Activated CD8-positive, alpha-beta memory T cell treated with anti-CD3 and anti-CD28 coated beads, Interleukin-2, amount 50 U/mL, for 1 hour (primary cell): ENCODE measurements at regions not wholly inside any gene's neighbourhood (a gene's known extent, or its start where the extent isn't known, plus 50 kb on each side); places are given as distances from the start of the nearest gene placed in this dataset.

Experiments
- DNase-seq: peaks from one replicate; pipeline ENCODE4 v3.0.0-alpha.2; 2020; ENCODE audit errors: extremely low read depth

DNA sequence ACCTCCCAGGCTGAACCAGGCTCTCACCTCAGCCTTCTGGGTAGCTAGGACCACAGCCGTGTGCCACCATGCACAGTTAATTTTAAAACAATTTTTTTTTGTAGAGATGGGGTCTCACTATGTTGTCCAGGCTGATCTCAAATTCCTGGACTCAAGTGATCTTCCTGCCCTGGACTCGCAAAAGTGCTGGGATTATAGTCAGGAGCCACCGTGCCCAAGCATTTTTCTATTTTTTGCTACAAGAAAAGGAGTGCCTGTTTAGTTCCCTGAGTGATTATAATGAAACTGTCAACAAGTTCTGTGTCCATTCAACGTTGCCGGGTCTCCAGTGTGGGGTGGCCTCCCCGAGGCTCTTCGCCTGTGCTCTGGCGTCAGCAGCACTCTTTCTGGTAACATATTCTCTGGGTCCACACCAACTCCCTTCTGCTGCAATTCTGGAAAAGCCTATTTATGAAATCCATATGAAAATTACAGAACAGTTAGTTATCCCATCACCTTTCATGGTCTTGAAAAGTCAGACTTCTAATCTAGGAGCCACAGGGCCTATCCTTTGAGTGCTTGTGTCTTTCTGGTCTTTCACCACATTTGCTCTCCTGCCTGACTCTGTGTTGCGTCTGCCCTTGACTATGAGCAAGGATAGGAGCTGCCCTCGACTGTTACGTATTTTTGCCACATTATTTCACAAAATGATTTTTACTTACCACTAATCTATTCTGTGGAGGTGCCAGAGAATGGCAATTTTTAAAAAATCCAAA lies 172.7 kb downstream of the SOCS6 start:
- DNase-seq, result no peak

DNA sequence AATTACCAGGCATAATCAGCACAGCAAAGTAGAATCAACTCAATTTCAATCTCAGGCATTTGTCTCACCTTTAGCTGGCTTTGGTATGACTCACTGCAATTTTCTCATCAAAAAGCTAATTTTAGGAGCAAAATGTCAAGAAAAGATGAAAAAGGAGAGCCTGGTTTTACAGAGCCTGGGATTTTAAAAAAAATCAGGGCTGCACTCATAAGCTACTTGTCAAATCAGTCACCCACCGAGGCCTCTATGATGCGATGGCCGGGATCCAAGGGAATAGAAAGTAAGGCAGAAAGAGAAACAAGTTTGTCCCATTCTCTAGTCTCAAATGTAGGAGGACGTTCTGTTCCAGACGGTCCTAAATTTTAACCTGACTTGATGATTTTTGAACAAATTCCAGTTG lies 170.9 kb downstream of the SOCS6 start:
- no peak for DNase-seq

DNA sequence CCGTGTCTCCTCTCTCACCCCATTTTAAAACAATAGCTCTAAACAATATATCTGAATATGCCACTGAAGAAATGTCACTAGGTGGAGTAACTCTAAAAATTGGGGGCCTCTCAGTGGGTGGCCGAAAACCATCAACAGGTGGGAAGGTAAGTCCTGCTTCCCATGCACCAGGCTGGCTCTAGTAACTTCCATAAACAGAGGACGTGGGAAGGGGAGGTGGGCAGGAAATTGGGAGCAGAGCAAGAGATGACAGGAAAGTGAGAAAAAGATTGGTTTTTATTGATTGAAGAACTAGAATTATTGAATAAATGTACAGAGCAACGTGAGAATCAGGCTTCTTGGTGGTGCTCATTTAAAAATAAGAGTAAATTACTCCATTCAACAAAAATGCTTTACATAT lies 170.4 kb downstream of the SOCS6 start:
- no peak for DNase-seq

DNA sequence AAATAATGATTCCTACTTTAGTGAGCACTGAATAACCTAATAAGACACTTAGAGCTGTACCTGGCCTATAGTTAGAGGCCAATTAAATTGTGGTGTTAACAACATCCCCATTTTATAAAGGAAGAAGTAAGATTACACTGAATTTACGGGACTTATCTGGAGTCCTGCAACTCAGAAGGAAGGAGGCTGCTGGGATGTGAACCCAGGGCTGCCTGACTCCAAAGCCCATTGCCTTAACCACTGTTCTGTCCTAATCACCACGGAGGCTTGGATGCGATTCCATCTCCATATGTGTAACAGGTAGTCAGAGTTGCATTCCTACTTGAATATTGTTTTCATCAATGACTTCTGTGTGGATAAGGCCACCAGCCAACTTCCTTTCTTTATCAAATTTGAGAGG lies 168.9 kb downstream of the SOCS6 start:
- no peak for DNase-seq

DNA sequence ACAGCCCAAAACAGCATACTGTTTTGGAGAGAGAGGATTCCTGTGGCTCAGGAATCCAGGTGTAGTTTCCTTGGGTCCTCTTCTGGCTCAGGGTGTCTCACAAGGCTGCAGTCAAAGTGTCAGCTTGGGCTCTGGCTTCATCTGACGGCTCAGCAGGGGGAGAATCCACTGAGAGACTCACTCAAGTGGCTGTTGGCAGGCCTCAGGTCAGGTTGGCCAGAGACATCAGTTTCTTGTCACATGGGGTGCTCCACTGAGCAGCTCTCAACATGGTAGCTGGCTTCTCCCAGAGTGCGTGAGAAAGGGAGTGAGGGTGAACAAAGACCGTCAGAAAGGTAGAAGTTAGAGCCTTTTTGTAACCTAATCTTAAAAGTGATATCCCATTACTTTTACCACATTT lies 168.4 kb downstream of the SOCS6 start:
- no peak for DNase-seq

DNA sequence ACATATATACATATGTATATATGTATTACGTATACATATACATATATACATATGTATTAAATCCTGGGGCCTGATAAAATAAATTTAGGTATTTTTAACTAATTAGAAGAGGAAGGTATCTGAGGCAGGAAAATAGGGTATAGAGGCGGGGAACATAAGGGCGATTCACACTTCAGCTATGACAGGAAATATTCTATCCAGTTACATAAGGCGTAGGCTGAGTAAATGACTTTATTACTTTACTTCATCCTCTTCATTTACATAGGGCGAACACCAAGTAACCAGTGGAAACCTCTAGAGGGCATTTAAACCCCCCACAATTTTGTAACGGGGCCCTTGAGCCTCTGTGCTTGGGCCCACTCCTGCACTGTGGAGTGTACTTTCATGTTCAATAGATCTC lies 167.5 kb downstream of the SOCS6 start:
- no peak for DNase-seq

DNA sequence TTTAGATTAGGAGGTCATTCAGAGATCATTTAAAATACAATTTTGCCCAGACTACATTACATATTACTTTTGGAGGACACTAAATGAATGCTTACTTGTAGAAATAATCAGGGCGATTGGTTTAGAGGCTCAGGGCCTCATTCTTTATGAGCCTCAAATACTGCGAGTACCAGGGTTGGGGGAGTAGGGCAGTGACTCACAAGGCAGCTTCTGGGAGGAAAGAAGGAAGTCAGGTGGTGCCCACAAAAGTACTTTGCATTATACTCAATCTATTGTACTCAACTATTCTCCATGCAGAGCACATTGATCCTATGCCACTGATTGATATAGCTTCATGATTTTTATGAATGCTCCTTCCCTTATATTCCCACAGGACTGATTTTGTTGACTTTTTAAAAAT lies 166.9 kb downstream of the SOCS6 start:
- no peak for DNase-seq

DNA sequence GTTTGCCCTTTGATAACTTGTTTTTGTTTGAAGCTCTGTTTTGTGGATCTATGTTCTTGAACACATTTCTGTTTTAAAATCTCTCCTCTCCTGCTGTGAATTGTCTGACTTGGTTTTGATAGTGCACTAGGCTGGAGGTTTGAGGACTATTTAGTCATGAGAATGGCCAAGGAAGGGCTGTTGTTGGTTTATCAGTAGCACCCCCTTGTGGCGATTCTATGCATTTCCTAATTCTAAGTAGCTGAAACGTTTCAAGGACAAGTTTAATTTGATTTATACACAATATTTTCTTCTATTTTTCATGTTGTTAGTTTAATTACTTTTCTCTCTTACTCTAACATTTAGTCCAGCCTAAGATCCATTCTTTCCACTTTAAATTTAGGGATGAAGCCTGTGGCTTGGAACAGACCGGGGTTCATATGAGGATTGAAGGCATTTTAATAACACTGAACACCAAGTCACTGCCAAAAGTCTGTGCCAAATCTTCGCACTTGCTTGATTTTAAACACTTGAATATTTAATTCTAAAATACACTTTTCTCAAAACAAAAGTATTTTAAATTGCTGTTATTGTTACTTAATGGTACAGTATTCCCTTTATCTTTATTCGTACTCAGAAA lies 166.0 kb downstream of the SOCS6 start:
- no peak for DNase-seq

DNA sequence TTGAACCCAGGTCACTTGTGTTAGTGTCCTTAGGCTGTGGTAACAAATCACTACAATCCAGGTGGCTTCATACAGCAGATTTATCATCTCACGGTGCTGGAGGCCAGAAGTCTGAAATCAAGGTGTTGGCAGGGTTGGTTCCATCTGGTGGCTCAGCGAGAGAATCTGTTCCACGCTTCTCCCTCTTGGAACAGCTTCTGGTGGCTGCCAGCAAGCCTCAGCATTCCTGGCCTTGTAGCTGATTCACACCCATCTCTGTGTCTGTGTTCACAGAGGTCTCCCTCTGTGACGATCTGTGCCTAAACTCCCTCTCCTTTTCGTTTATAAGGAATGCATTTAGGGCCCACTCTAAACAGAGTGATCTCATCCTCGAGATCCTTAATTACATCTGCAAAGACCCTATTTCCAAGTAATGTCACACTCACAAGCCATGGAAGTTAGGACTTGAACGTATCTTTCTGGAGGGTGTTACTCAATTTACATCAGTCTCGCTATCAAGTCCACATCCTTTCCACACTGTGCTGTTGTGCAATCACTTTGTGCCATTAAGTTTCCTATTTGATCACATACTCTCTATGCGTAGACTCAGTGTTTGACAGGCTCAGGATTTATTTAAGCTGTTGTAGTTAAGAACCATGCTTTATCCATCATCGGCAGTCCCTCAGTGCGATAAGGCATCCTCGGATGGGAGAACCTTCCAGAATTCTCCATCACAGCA lies 164.4 kb downstream of the SOCS6 start:
- no peak for DNase-seq

DNA sequence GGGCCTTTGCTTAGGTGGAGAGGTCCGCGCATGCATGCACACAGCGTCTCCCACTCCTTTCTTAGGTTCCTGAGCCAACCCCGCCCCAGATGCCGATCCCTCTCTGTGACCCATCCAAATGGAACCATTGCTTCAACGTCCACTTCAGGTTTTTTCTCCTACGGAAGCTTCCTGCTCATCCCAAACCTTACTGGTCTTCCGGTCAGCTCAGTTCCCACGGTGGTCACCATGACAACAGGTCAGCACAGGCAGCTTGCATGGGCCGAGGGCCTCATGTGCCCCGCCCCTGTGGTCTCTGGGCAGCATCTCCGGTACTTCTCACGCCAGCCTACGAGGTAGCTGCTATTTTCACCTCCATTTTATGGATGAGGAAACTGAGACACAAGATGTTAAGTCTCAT lies 163.7 kb downstream of the SOCS6 start:
- DNase-seq, result no peak

DNA sequence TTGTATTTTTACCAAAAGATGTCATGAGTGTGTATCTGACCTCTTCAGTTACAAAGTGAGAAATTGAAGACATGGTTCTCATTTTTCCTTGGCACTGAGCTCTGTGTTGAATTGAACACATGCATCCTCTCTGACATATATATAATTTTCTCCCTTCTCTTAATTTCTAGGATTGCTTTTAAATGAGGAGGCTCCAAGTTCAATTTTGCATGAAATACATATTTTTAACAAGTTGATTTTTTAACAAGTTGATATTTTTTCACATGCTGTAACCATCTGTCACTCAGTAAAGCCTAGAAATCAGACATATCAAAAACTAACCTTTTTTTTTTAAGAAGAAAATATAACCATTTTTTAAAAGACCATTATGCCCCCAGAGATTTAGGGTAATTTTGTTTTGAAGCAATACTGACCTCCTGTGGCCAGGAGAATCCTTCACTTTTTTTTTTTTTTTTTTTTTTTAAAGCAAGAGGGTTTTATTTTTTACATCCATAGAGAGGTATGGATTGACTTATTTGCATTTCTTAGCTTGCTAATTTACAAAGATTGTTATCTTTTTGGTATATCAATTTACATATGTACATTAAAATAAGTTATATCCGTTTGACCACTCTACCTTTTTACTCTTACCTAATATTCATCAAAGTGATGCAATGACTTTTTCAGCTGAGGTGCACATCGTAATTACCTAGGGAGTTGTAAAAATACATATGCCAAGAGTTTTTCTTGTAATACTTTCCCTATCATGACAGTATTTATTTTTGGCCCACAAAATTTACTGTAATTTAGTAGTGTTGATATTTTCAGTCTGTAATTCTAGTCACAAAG lies 161.8 kb downstream of the SOCS6 start:
- DNase-seq, result no peak

DNA sequence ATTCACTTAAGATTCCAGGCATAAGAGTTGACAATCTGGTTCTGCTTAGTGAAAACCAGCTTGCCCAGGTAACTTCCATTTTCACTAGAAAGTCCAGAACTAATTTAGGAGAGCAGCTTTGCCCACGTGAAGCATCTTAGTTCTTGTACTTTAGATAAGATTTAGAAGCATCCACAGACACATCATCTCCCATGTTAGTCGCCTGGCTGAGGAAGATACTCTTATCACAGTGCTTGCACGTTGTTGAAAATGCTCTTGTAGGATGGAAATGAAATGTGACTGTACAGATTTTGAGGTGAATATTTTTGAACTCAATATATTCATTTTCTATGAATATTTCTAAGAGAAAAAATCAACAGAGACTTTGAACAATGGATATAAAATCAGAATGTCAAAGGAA lies 159.7 kb downstream of the SOCS6 start:
- DNase-seq, result no peak

DNA sequence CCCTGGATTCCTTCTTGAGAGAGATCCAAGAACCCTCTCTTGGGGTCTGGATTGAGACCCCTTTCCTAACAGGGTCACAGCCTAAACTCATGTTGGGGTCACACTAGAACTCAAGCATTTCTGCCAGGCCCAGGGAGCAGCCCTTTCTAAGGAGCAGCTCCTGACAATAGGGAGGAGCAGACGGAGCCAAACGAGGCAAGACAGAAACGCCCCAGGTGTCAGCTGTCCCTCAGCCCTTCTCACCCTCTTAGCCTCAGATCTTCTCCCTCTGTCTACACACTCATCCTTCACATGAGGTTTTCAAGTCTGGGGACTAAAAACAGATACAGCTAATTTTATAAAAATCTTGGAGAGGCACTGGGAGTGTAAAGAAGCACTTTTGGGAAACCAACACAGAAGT lies 157.2 kb downstream of the SOCS6 start:
- DNase-seq, result no peak

DNA sequence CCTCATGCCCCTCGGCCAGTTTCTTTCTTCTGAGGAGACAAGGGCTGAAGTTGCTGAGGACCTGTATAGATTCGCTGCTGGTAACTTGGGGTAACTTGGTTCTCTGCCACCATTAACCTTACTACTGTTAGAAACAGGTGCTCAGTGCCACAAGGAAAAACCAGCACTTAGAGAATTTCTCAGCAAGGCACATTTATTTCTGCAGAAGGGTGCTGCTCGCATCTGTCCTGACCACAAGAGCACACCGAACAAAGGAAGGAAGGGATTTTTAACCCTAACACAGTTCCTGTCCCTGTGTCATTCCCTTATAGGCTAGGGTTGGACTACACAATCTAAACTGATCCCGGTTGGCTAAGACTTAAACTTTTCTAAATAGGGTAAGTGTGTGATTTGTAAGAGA lies 154.1 kb downstream of the SOCS6 start:
- DNase-seq, result no peak

DNA sequence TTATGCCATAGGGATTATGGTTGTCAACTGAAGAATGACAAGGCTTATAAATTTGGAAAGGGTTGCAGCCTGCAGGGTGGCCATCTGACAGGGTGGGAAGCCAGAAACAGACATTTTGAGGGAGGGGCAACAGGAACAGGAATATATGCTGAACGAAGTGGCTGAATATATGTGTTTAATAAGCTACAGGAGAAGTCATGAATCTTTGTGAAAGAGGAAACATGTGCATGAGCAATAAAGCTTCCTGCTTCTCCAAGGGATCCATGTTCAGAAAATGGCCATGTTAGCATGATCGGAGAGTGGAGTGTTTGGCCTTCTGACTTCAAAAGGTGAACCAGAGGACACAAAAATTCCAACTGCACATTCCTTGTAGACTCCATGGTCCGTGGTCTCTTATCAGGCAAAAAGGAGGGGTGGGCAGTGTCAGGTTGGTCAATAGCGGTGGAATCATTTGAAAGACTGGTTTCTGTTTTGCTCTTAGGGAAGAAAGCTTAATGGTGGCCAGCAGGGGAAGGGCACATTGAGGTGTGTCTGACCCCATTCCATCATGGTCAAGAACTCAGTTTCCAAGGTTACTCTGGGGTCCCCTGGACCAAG lies 144.1 kb downstream of the SOCS6 start:
- no peak for DNase-seq

DNA sequence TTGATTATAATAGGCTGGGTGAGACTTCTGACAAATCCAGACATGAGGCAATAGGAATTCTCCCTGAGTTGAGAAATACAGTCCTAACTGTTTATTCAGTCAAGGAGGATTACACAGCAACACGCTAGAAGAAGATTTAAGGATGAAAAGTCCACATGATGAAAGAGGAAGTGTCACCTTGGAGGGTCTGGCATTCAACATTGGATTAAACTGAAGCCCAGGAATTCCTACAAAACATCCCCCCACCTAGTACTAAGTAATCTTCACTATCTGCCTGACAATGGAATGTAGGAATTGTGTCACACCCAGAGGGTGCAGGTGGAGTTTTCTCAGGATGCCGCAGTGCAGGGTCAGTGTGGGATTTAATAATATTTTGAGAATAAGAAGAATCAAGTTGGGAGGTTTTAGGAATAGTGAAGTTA lies 142.4 kb downstream of the SOCS6 start:
- no peak for DNase-seq

DNA sequence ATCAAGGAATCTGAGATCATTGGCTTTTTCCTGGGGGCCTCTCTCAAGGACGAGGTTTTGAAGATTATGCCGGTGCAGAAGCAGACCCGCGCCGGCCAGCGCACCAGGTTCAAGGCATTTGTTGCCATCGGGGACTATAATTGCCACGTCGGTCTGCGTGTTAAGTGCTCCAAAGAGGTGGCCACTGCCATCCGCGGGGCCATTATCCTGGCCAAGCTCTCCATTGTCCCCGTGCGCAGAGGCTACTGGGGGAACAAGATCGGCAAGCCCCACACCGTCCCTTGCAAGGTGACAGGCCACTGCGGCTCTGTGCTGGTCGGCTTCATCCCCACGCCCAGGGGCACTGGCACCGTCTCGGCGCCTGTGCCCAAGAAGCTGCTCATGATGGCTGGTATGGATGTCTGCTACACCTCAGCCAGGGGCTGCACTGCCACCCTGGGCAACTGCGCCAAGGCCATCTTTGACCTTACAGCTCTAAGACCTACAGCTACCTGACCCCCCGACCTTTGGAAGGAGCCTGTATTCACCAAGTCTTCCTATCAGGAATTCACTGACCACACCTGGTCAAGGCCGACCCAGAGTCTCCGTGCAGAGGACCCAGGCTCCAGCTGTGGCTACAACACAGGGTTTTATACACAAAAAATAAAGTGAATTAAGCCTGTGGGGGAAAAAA lies 141.8 kb downstream of the SOCS6 start:
- DNase-seq, result no peak

DNA sequence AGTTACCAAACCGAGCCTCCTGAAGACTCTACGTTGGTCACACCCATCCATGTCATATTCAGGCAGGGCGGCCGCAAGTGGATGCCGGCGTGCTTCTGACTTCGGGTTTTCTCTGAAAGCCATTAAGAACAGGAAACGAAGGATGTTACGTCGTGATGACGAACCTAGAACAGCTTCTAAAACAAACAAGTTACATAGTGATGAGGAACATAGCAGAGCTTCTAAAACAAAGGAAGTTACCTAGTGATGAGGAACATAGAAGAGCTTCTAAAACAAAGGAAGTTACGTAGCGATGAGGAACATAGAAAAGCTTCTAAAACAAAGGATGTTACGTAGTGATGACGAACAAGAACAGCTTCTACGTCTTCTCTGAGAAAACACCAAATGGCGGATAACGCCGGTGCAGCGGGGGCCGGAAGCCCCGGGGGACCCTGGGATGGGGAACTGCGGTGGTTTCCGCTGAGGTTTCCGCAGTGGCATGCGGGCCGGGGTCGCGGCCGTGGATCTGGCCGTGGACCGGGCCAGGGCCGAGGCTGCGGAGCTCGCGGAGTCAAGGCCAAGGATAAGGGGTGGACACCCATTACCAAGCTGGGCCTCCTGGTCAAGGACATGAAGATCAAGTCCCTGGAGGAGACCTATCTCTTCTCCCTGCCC lies 141.1 kb downstream of the SOCS6 start:
- no peak for DNase-seq

DNA sequence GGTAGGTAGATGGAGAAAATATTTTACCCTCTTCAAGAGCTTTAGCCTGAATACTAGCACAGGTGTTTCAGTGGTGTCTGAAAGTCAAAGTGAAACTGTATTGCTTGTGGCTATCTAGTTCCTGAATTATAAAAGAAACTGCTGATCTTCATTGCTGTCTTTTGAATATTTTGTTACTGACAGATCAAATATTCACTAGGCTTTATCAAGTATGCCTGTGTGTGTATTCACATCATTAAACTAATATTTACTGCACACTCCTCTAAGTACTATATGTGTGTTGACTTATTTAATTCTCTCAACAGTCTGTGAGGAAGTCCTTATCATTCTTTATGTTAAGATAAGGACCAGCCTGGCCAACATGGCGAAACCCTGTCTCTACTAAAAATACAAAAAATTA lies 139.6 kb downstream of the SOCS6 start:
- DNase-seq, result no peak

DNA sequence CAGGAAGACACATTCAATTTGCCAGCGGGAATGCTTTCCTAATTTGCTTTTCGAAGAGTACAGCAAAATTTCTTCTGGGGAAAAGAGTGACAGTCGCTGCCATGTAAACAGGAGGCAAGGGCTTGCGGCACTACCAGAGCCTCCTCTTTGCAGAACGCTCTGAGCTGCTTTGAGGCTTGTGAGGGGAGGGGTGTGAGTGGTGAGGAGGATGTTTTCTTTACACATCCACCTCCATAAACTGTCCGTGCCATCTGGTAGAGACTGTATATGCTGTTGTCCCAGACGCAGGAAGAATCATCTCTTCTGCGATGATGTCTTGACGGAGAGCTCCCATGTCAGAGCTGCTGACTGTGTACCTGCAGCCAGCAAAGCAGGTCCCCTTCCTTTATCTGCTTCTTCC lies 138.0 kb downstream of the SOCS6 start:
- no peak for DNase-seq

DNA sequence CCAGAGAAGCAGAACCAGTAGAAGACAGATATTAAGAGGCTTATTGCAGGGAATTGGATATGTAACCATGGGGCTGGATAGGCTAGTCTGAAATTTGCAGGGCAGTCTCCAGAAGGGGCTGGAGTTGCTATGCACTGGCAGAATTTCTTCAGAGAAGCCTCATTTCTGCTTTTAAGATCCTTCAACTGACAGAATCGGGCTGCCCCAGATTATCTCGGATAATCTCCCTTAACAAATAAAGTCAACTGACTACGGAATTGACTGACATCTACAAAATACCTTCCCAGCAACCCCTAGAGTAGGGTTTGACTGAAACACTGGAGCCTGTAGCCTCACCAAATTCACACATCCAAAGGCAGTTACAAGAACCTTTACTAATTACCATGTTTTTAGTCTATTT lies 136.4 kb downstream of the SOCS6 start:
- DNase-seq, result no peak
